ENCODE measurements at regions not wholly inside any gene's neighbourhood (a gene's known extent, or its start where the extent isn't known, plus 50 kb on each side); places are given as distances from the start of the nearest gene placed in this dataset.

- no peak for TF ChIP-seq ZZZ3 (IDR thresholded peaks at IDR 0.05; ENCODE audit: control insufficient read depth, insufficient read length, low read depth)
- TF ChIP-seq ATF3 (IDR thresholded peaks at IDR 0.05; ENCODE audit: borderline replicate concordance, extremely low read depth, low read depth, low read length) = no peak
- TF ChIP-seq EP300 (IDR thresholded peaks at IDR 0.05; ENCODE audit: borderline replicate concordance in 1 of 2, control insufficient read depth in 1 of 2, low read depth in 2 of 2, low read length in 2 of 2) = no peak
- no peak for TF ChIP-seq BCLAF1 (IDR thresholded peaks at IDR 0.05)
- TF ChIP-seq, protein P1, sequence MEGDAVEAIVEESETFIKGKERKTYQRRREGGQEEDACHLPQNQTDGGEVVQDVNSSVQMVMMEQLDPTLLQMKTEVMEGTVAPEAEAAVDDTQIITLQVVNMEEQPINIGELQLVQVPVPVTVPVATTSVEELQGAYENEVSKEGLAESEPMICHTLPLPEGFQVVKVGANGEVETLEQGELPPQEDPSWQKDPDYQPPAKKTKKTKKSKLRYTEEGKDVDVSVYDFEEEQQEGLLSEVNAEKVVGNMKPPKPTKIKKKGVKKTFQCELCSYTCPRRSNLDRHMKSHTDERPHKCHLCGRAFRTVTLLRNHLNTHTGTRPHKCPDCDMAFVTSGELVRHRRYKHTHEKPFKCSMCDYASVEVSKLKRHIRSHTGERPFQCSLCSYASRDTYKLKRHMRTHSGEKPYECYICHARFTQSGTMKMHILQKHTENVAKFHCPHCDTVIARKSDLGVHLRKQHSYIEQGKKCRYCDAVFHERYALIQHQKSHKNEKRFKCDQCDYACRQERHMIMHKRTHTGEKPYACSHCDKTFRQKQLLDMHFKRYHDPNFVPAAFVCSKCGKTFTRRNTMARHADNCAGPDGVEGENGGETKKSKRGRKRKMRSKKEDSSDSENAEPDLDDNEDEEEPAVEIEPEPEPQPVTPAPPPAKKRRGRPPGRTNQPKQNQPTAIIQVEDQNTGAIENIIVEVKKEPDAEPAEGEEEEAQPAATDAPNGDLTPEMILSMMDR (IDR thresholded peaks at IDR 0.05 in 2 of 3, conservative IDR thresholded peaks at IDR 0.05 in 1 of 3; ENCODE audit: control insufficient read depth in 2 of 3, extremely low read depth in 1 of 3, insufficient read depth in 1 of 3, low read depth in 3 of 3, low read length in 3 of 3) = no peak
- TF ChIP-seq, protein P2, sequence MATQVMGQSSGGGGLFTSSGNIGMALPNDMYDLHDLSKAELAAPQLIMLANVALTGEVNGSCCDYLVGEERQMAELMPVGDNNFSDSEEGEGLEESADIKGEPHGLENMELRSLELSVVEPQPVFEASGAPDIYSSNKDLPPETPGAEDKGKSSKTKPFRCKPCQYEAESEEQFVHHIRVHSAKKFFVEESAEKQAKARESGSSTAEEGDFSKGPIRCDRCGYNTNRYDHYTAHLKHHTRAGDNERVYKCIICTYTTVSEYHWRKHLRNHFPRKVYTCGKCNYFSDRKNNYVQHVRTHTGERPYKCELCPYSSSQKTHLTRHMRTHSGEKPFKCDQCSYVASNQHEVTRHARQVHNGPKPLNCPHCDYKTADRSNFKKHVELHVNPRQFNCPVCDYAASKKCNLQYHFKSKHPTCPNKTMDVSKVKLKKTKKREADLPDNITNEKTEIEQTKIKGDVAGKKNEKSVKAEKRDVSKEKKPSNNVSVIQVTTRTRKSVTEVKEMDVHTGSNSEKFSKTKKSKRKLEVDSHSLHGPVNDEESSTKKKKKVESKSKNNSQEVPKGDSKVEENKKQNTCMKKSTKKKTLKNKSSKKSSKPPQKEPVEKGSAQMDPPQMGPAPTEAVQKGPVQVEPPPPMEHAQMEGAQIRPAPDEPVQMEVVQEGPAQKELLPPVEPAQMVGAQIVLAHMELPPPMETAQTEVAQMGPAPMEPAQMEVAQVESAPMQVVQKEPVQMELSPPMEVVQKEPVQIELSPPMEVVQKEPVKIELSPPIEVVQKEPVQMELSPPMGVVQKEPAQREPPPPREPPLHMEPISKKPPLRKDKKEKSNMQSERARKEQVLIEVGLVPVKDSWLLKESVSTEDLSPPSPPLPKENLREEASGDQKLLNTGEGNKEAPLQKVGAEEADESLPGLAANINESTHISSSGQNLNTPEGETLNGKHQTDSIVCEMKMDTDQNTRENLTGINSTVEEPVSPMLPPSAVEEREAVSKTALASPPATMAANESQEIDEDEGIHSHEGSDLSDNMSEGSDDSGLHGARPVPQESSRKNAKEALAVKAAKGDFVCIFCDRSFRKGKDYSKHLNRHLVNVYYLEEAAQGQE (IDR thresholded peaks at IDR 0.05; ENCODE audit: low read depth, low read length) = no peak
- TF ChIP-seq IKZF2 (IDR thresholded peaks at IDR 0.05) = no peak
- no peak for TF ChIP-seq BHLHE40 (IDR thresholded peaks at IDR 0.05; ENCODE audit: borderline replicate concordance in 1 of 2, low read depth in 2 of 2, low read length in 1 of 2)
- TF ChIP-seq USF1 (IDR thresholded peaks at IDR 0.05; ENCODE audit: borderline replicate concordance, extremely low read length, insufficient read depth, low read depth, low read length) = no peak
- no peak for TF ChIP-seq RCOR1 (conservative IDR thresholded peaks at IDR 0.05; ENCODE audit: low read depth, low read length)
- TF ChIP-seq SUZ12 (IDR thresholded peaks at IDR 0.05; ENCODE audit: unreplicated experiment) = no peak
- no peak for TF ChIP-seq HSF1 (IDR thresholded peaks at IDR 0.05; ENCODE audit: low read depth, low read length)
- no peak for TF ChIP-seq RB1 (IDR thresholded peaks at IDR 0.05; ENCODE audit: borderline replicate concordance)
These were observed 62.6 kb upstream of the TMEM97 start for GRCh38 chr17:28256370-28256769.
